DMS153 (cell line): ENCODE measurements at regions not wholly inside any gene's neighbourhood (a gene's known extent, or its start where the extent isn't known, plus 50 kb on each side); places are given as distances from the start of the nearest gene placed in this dataset.

ENCODE experiments used
- DNase-seq: peaks from one replicate; lab custom pipeline; 2025; lab: John Stamatoyannopoulos, UW

GRCh38 chr5:36355516-36355915, 53.8 kb upstream of the RANBP3L start:
- no peak for DNase-seq

- DNase-seq: no peak
Observed at GRCh38 chr5:36356915-36357314, 55.2 kb upstream of the RANBP3L start.

DNA sequence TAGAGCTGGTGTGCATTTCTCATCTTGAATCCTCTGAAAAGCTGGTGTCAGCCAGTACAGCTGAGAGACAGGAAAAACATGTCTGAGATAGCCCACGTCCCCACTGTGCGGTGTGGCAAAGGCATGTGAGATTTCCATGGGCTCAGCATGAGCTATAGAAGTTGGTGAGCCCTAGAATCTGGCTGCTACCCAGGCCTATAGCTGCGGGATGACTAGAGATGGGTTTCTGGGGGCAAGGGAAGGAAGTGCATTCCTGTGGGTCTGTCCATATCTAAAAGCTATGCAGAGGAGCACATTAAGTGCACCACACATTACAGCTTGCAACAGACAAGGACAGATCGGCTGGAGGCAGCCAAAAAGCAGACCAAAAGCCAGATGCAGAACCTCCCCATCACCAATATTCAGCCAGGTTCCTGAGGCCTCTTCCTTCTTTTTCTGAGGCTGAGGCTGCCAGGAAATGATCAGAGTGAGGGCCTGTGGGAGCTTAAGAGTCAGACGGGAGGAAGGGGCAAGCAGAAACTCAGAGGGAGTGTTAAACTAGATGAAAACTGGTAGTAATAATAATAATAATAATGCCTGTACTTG, 55.8 kb upstream of the RANBP3L start:
- no peak for DNase-seq

DNA sequence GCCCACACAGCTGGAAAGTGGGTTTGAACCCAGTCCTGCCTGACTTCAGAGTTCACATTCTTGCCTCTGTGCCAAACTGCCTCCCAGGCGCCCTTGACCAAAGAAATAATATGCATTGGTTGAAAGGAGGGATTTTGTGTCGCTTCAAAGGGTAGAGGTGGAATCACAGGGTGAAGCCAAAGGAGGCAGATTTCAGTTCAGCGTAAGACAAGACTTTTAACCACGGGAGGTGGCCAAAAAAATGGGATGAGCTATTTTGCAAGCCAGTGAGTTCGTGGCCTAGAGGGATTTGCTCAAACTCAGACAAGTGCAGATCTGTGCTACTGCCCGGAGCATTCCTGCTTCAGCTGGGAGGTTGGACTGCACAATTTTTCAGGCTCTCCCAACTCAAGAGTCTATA, 57.6 kb upstream of the RANBP3L start:
- no peak for DNase-seq

GRCh38 chr5:36360307-36360706, 58.6 kb upstream of the RANBP3L start:
- DNase-seq: peak; percentile 44

GRCh38 chr5:36363101-36363500, 61.4 kb upstream of the RANBP3L start:
- DNase-seq: no peak

DNA sequence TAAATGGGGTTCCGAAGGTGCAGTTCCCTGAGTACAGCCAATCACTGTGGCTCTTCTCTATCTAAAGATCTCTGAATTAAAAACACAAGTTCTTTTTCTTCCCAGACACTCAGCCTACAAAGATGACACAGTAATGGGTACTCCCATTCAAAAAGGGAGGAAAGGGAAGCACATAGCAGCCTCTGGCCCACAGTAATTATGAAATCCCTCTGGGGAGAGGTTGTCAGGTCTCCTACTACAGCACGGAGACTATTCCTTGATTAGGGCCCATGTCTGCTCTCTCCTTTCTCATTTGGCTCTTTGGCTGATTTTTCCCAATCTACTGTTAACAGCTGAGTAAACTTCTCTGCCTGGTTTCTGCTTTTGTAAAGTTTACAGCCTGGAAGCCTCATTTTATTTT, 62.0 kb upstream of the RANBP3L start:
- no peak for DNase-seq

- no peak for DNase-seq
Observed at GRCh38 chr5:36364473-36364872, 62.8 kb upstream of the RANBP3L start.

GRCh38 chr5:36365896-36366295, 64.2 kb upstream of the RANBP3L start:
- DNase-seq: no peak

GRCh38 chr5:36366883-36367282, 65.2 kb upstream of the RANBP3L start:
- DNase-seq: no peak

DNA sequence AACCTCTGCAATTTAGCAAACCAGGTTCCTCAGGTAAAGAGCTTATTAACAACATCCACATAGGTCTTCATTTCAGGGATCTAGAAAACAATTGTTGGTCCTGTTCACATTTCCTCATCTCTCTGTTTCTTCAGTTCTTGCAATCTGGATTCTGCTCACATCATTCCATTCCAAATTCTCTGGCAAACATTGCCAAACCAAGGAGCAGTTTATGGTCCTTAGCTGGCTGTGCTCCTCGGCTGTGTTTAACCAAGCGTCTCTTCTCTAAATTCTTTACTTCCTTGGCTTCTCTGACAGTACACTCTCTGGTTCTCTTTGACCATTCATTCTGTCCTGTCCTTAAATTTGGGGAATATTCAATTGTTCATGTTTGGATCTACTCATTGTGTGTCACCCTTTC, 65.8 kb upstream of the RANBP3L start:
- no peak for DNase-seq

DNA sequence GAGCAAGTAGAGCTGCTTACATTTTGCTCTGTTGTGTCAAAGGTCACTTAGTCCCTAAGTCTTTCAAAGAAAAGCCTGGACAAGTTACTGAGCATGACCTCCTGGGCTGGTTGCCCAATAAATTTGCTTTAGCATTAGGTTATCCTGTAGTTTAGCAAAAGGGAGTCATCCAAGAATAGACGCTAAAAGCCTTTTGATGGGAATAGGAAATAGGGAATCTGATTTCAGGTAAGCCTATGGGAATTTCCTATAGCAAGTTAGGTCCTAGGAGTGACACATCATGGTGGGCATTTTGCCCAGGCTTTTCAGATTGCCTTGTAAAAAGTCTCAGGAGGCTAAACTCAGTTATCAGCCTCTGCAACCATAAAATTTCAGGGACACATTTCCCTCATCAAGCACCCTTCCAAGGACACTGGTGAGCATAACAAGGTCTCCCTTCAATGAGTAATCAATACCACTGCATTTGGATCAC, 67.6 kb upstream of the RANBP3L start:
- no peak for DNase-seq

DNA sequence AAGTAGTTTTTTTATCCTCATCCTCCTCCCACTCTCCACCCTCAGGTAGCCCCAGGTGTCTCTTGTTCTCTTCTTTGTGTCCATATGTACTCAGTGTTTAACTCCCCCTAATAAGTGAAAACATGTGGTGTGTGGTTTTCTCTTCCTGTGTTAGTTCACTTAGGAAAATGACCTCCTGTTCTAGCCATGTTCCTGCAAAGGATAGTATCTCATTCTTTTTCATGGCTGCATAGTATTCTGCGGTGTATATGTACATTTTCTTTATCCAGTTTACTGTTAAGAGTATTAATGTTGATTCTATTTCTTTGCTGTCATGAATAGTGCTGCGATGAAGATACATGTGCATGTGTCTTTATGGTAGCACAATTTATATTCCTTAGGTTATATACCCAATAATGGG, 68.4 kb upstream of the RANBP3L start:
- no peak for DNase-seq

GRCh38 chr5:36371366-36371765, 69.7 kb upstream of the RANBP3L start:
- DNase-seq: peak; percentile 66

- no peak for DNase-seq
Observed at GRCh38 chr5:36373527-36374086, 71.9 kb upstream of the RANBP3L start.

DNA sequence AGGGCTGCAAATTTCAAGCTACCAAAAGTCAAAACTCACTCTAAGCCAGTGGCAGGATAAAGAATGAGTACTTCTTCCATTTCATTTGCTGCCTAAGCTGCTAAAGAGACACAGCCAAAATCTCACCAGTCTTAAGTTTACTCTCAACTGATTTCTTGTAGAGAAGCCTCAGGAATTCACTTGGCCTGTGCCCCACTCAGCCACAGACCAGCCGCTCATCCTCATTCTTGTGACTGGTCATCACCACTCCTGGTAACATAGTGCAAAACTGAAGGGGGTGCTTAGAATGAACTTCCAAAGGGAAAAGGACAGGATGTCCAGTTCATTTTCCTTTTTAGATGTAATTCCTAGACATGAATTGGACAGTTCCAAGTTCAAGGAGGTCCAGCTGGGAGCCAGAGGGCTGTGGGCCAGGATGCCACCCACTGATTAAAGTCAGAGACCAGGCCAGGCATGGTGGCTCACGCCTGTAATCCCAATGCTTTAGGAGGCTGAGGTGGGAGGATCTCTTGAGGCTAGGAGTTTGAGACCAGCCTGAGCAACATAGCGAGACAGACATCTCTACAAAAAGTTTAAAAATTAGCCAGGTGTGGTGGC, 72.7 kb upstream of the RANBP3L start:
- DNase-seq: no peak

GRCh38 chr5:36377192-36377591, 75.5 kb upstream of the RANBP3L start:
- no peak for DNase-seq

GRCh38 chr5:36378551-36378950, 76.8 kb upstream of the RANBP3L start:
- no peak for DNase-seq

- DNase-seq: no peak
Observed at GRCh38 chr5:36382890-36383289, 81.2 kb upstream of the RANBP3L start.

GRCh38 chr5:36383942-36384341, 82.2 kb upstream of the RANBP3L start:
- no peak for DNase-seq

DNA sequence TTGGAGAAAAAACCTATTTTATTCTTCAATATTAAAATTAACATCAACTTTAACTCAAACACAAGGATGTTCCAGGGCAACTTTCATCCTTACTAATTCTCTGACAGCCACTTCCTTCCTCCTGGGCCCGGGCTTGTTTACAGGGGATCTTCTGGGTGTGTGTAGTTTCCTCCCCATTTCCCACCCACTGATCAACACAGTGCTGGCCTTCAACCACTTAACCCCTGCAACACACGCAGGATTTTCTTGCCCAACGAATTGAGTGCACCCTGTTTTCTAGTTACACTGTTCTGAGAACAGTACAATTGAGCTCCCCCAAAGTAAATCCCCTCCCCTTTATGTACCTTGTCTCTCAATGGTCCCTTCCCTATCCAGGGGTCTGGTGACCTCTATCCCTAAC, 83.1 kb upstream of the RANBP3L start:
- no peak for DNase-seq

GRCh38 chr5:36385495-36385894, 83.8 kb upstream of the RANBP3L start:
- no peak for DNase-seq

DNA sequence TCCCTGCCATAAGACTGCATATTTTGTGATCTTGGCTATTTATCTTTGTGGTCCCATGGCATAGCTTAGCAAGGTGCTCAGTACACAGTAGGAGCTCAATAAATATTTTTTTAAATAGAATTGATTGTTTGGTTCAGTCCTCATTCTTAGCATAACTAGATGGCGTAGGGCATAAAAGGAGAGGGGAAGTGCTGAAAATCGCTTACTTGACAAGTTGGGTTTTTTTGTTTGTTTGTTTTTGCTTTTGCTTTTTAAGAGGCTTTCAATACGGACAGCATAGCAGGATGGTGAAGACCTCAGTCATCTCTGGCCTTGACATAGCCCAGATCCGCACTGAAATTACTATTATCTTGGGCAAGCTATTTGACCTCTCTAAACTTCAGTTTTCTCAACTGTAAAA, 86.6 kb upstream of the RANBP3L start:
- DNase-seq: no peak

GRCh38 chr5:36389245-36389644, 87.5 kb upstream of the RANBP3L start:
- no peak for DNase-seq
